Stimulated activated naive CD8-positive, alpha-beta T cell treated with anti-CD3 and anti-CD28 coated beads, Interleukin-15, Interleukin-2, amounts not matched to agents 100 ng/mL and 50 ng/mL, for 24 hours (primary cell): ENCODE measurements at regions not wholly inside any gene's neighbourhood (a gene's known extent, or its start where the extent isn't known, plus 50 kb on each side); places are given as distances from the start of the nearest gene placed in this dataset.
A peak's percentile ranks its signal among the peaks of the same experiment; 100 is the strongest.

ENCODE experiments used
- H3K27ac Mint-ChIP-seq: one replicate; pipeline ENCODE4 v1.8.0; 2021; ENCODE audit warnings: mild to moderate bottlenecking, mixed read lengths
- H3K27me3 Mint-ChIP-seq: one replicate; pipeline ENCODE4 v1.8.0; 2021; ENCODE audit warnings: mixed read lengths
- H3K36me3 Mint-ChIP-seq: one replicate; pipeline ENCODE4 v1.8.0; 2021; ENCODE audit warnings: low read depth, mixed read lengths
- H3K4me1 Mint-ChIP-seq: one replicate; pipeline ENCODE4 v1.8.0; 2021; ENCODE audit warnings: low read depth, mixed read lengths
- H3K4me3 Mint-ChIP-seq: one replicate; pipeline ENCODE4 v1.8.0; 2021; ENCODE audit warnings: mild to moderate bottlenecking, mixed read lengths
- H3K9me3 Mint-ChIP-seq: one replicate; pipeline ENCODE4 v1.8.0; 2021; ENCODE audit warnings: mixed read lengths

- no peaks in the 10 kb centered on the region for H3K9me3 Mint-ChIP-seq
- H3K27ac Mint-ChIP-seq = no peak overlapping the region
- H3K4me1 Mint-ChIP-seq = peaks cover 65% of the 10 kb centered on the region
These were observed 151.8 kb upstream of the AHR start for GRCh38 chr7:17146621-17147020.

DNA sequence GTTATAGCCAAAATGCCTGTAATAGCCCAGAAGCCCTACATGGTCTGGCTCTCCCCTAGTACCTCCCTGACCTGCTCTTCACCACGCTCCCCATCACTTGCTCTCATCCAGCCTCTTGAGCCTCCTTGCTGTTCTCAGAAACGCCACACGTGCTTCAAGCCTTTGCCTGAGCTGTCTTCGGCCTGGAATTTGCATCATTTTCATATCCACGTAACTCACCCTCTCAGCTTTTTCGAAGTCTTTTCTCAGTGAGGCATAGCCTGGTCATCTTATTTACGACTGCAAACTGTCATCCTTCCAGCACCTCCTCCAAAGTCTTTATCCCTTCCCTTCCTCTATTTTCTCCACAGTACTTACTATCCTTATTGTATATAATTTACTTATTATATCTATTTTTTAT, 151.0 kb upstream of the AHR start:
- Mint-ChIP-seq H3K4me1 (peaks cover 59% of the 10 kb centered on the region), H3K27ac (no peak overlapping the region), H3K36me3 (no peaks in the 10 kb centered on the region), H3K9me3 (no peaks in the 10 kb centered on the region), H3K27me3 (no peaks in the 10 kb centered on the region), H3K4me3 (no peak overlapping the region)

More at GRCh38 chr7:17146621-17147020, 151.8 kb upstream of the AHR start:
- H3K27me3 Mint-ChIP-seq = no peaks in the 10 kb centered on the region
- H3K36me3 Mint-ChIP-seq = no peaks in the 10 kb centered on the region
- H3K4me3 Mint-ChIP-seq = no peak overlapping the region

DNA sequence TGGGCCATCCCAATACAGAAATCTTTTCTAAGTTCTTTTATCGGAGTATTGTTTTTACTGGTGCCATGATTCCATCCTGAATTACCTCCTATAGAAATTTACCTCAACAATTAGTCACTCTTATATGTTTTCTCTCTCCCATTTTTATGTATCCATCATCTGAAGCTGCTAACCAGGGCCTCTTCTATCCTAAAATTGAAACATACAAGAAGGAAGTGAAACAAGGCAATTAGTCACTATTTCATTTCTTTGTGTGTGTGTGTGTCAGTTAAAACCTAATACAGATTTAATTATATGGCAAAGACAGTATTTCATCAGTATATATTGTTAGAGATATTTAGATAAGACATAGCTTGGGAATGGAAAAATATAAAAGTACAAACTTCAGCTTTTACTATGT, 148.4 kb upstream of the AHR start:
- peaks cover 55% of the 10 kb centered on the region for H3K4me1 Mint-ChIP-seq
- H3K4me3 Mint-ChIP-seq = no peak overlapping the region
- no peak overlapping the region for H3K27ac Mint-ChIP-seq
- H3K27me3 Mint-ChIP-seq = no peaks in the 10 kb centered on the region
- no peaks in the 10 kb centered on the region for H3K36me3 Mint-ChIP-seq
- no peaks in the 10 kb centered on the region for H3K9me3 Mint-ChIP-seq

- Mint-ChIP-seq H3K36me3 (no peaks in the 10 kb centered on the region), H3K27me3 (no peaks in the 10 kb centered on the region), H3K9me3 (no peaks in the 10 kb centered on the region), H3K27ac (peak overlapping the region; percentile 77), H3K4me1 (peaks cover 54% of the 10 kb centered on the region), H3K4me3 (no peak overlapping the region)
These were observed 145.7 kb upstream of the AHR start for GRCh38 chr7:17152721-17153120.

GRCh38 chr7:17153536-17153935, 144.9 kb upstream of the AHR start:
- Mint-ChIP-seq H3K27ac (peak overlapping the region; percentile 53), H3K9me3 (no peaks in the 10 kb centered on the region), H3K4me1 (peaks cover 58% of the 10 kb centered on the region), H3K27me3 (no peaks in the 10 kb centered on the region), H3K36me3 (no peaks in the 10 kb centered on the region), H3K4me3 (no peak overlapping the region)

GRCh38 chr7:17155529-17155928, 142.9 kb upstream of the AHR start:
- Mint-ChIP-seq H3K4me1 (peaks cover 62% of the 10 kb centered on the region), H3K27me3 (no peaks in the 10 kb centered on the region), H3K36me3 (no peaks in the 10 kb centered on the region), H3K27ac (no peak overlapping the region), H3K4me3 (no peak overlapping the region), H3K9me3 (no peaks in the 10 kb centered on the region)

GRCh38 chr7:17158261-17158660, 140.2 kb upstream of the AHR start:
- Mint-ChIP-seq H3K36me3 (no peaks in the 10 kb centered on the region), H3K27me3 (no peaks in the 10 kb centered on the region), H3K27ac (no peak overlapping the region), H3K4me1 (peaks cover 60% of the 10 kb centered on the region), H3K4me3 (no peak overlapping the region), H3K9me3 (no peaks in the 10 kb centered on the region)

DNA sequence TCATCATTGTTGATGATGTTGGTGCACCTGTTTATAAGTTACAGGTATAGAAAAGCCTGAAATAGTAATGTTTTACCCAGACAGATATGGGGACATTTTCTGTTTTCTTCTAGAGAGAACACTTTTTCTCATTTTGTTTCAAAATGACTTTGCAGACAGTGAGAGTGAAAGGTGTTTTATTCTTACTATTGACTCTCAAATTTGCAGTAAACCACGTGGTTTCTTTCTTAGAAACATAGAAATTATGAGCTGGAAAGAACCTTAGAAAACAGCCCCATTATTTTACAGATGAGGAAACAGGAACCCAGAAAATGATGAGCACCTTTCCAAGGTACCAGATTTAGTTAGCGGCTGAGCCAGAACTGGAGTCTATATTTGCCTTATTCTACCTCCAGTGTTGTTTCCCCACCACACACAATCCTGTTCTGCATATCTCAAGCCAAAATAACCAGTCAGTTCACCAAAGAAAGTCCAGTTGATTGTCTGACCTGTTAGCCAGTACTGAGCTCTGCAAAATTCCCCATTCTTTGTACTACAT, 138.9 kb upstream of the AHR start:
- H3K36me3 Mint-ChIP-seq = no peaks in the 10 kb centered on the region
- no peaks in the 10 kb centered on the region for H3K9me3 Mint-ChIP-seq
- H3K4me3 Mint-ChIP-seq = peak overlapping the region; percentile 15
- H3K27me3 Mint-ChIP-seq = no peaks in the 10 kb centered on the region
- peaks cover 47% of the 10 kb centered on the region for H3K4me1 Mint-ChIP-seq
- peak overlapping the region; percentile 79 for H3K27ac Mint-ChIP-seq

DNA sequence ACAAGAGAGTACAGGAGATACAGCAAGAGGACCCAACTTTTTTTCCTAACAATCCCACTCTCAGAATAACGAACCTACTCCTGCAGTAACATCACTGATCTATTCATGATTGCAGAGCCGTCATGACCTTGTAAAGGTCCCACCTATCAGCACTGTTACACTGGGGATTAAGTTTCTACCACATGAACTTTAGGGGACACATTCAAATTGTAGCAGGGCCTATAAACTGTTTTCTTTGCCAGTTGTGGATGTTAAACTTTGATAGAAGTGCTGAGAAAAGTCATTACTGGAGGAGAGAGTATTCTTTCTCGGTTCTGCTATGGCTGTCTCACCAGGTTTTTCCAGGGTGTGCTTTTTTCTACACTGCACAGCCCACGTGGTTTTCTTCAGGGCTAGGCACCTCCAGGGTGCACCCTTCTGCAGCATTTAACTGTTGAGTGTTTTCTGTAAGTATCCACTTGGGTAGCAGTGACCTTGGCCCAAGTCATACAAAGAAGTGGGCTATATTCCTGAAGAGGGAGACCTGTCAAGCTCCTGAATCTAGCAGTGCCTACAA, 131.6 kb upstream of the AHR start:
- Mint-ChIP-seq H3K4me3 (no peak overlapping the region), H3K9me3 (peaks cover 3% of the 10 kb centered on the region), H3K4me1 (peaks cover 37% of the 10 kb centered on the region), H3K27ac (no peak overlapping the region), H3K27me3 (no peaks in the 10 kb centered on the region), H3K36me3 (no peaks in the 10 kb centered on the region)

DNA sequence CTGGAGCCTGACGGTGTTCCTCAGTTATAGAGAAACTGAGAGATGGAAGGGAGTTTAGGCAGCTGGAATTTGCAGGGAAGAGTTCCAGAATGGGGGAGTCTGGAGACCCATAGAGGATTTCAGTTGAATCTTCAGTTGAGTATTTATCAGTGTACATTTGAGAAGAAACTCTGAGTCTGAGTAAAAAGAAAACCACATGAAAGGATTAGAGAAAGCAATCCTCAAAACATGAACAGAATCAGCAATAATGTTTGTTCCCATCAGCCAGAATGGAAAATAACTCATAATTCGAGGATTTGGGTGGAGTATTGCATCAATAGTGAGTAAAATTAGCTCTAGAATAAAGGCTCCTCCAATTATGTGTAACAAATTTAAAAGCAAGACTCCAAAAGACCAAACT, 130.0 kb upstream of the AHR start:
- H3K4me3 Mint-ChIP-seq = no peak overlapping the region
- no peak overlapping the region for H3K27ac Mint-ChIP-seq
- H3K27me3 Mint-ChIP-seq = no peaks in the 10 kb centered on the region
- H3K9me3 Mint-ChIP-seq = peaks cover 3% of the 10 kb centered on the region
- H3K36me3 Mint-ChIP-seq = no peaks in the 10 kb centered on the region
- H3K4me1 Mint-ChIP-seq = peaks cover 25% of the 10 kb centered on the region

DNA sequence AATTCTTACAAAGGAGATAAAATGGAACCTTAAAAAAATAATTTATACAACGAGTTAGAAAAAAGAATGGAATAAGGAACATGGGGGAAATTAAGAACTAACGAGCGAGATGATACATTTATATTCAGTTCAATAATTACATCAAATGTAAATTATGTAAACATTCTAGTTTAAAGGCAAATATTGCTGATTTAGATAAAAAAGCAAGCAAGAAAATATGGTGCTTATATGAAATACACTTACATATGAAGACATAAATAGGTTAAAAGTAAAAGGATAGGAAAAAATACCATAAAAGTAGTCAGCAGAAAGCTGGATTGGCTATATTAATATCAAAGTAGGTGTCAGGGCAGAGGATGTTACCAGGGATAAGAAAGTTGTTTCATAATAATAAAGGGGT, 127.0 kb upstream of the AHR start:
- no peaks in the 10 kb centered on the region for H3K36me3 Mint-ChIP-seq
- peaks cover 26% of the 10 kb centered on the region for H3K4me1 Mint-ChIP-seq
- peaks cover 6% of the 10 kb centered on the region for H3K9me3 Mint-ChIP-seq
- H3K27ac Mint-ChIP-seq = no peak overlapping the region
- H3K27me3 Mint-ChIP-seq = no peaks in the 10 kb centered on the region
- H3K4me3 Mint-ChIP-seq = no peak overlapping the region

DNA sequence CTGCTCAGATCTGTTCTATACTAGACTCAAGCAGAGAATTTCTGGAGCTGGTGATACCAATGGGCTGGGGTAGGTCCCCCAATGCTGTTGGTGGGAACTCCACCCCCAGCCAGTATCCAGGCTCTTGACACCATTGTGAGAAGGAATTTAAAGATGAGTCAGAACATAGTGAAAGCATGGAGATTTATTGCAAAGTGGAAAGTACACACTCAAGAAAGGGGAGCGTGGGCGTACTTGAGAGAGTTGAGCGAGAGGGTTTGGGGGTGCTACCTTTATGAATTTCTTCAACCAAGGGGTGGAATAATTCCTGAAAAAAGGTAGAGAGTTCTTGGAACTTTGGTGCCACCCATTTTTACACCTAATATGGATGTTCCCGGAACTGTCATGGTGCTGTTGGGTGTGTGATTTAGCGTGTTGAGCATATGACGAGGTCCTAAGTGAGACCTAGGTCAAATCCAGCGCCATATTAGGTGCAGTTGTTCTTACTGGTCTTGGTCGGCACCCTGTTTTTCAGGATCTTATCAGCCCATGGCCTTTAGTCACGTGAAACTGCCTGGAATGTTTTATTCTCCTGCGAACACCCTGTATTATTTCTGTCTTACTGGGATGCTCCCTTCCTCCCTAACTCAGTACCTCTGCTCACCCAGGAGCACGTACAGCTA, 122.0 kb upstream of the AHR start:
- Mint-ChIP-seq H3K27ac (no peak overlapping the region), H3K4me3 (no peak overlapping the region), H3K36me3 (no peaks in the 10 kb centered on the region), H3K9me3 (peaks cover 3% of the 10 kb centered on the region), H3K27me3 (no peaks in the 10 kb centered on the region), H3K4me1 (peaks cover 4% of the 10 kb centered on the region)

- Mint-ChIP-seq H3K27me3 (no peaks in the 10 kb centered on the region), H3K4me3 (no peak overlapping the region), H3K4me1 (peaks cover 4% of the 10 kb centered on the region), H3K9me3 (peaks cover 3% of the 10 kb centered on the region), H3K27ac (no peak overlapping the region), H3K36me3 (no peaks in the 10 kb centered on the region)
These were observed 119.9 kb upstream of the AHR start for GRCh38 chr7:17178545-17178944.

DNA sequence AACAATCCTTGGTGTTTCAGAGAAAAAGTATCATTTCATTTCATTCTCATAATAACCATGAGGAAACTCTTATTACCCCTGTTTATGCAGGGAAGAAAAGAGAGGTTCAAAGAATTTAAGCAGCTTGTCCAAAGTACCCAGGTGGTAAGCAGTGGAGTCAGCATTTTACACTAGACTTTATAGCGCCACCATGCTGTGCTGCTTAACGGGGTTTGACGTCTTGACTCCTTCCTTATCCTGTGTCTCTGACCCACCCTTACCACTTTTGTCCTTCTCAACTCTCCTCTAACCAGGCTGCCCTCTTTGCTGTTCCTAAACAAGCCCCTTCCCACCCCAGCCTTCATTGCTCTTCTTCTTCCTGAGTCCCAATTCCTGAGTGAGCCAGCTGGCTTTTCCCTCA, 117.0 kb upstream of the AHR start:
- H3K4me3 Mint-ChIP-seq = no peak overlapping the region
- no peak overlapping the region for H3K27ac Mint-ChIP-seq
- no peaks in the 10 kb centered on the region for H3K36me3 Mint-ChIP-seq
- no peaks in the 10 kb centered on the region for H3K27me3 Mint-ChIP-seq
- no peaks in the 10 kb centered on the region for H3K9me3 Mint-ChIP-seq
- peaks cover 13% of the 10 kb centered on the region for H3K4me1 Mint-ChIP-seq

DNA sequence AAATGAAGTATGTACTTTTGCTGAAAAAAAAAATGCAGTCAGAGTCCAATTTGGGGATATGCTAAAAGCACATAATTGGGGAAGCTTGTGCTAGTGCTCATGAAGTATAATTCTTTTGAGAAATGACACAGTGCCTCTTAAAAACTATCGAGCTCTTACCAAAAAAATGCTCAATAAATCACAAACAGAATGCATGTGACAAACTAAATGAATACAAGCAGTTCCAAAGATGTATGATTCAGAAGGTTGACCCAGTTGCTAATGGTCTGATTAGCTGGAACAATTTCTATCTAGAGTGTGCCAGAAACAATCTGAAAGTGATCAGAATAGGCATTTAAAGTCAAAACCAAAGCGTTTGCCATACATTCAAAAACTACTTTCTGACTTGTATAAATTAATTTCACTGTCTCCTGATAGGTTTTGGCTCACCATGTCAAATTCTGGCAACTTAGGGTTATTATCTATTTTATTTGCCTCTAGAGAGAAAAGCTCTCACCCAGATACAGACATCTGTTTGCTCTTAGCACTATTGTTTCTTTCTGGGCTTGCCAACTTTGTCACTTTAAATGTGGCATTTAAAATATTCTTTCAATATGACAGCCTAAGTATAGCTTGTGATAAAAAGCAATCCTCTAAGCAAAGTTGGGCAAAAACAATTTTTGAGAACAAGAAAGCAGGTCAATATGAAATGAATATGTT, 114.7 kb upstream of the AHR start:
- H3K27me3 Mint-ChIP-seq = no peaks in the 10 kb centered on the region
- H3K4me1 Mint-ChIP-seq = peaks cover 17% of the 10 kb centered on the region
- H3K36me3 Mint-ChIP-seq = no peaks in the 10 kb centered on the region
- H3K4me3 Mint-ChIP-seq = no peak overlapping the region
- H3K9me3 Mint-ChIP-seq = no peaks in the 10 kb centered on the region
- no peak overlapping the region for H3K27ac Mint-ChIP-seq
